Gastroesophageal sphincter (tissue), 4 donors: ENCODE measurements at regions not wholly inside any gene's neighbourhood (a gene's known extent, or its start where the extent isn't known, plus 50 kb on each side); places are given as distances from the start of the nearest gene placed in this dataset.
"Not testable (repeated sequence)": the region's sequence is repeated elsewhere in the genome, so short reads cannot be mapped to it uniquely, and the experiment has no call there.

ENCODE experiments used
- ATAC-seq: fragments of 150-250 bp; one replicate; pipeline ENCODE4 v1.9.1; 2016; ENCODE audit warnings: mild to moderate bottlenecking, moderate library complexity
- H3K27ac ChIP-seq, 4 donors: fragments of 200-600 bp; sonication (generic) in 3 of 4; 1 replicate in 3 of 4; 2 replicates in 1 of 4; pipeline ENCODE4 v1.5.1; 2016 to 2019
- H3K27me3 ChIP-seq: fragments of 200-600 bp; sonication (generic); one replicate; pipeline ENCODE4 v1.5.1; 2019
- H3K36me3 ChIP-seq, 2 donors: fragments of 200-600 bp; sonication (generic); one replicate each; pipeline ENCODE4 v1.5.1; 2019; ENCODE audit warnings: control low read depth in 1 of 2
- H3K4me1 ChIP-seq, 3 donors: fragments of 200-600 bp; sonication (generic); 1 replicate in 2 of 3; 2 replicates in 1 of 3; pipeline ENCODE4 v1.5.1; 2016 to 2019; ENCODE audit warnings: control low read depth in 2 of 3
- H3K4me3 ChIP-seq, 2 donors: fragments of 200-600 bp; sonication (generic); one replicate each; pipeline ENCODE4 v1.5.1; 2019; ENCODE audit warnings: mild to moderate bottlenecking in 1 of 2, moderate library complexity in 1 of 2
- H3K9me3 ChIP-seq, 3 donors: fragments of 200-600 bp; sonication (generic); one replicate each; pipeline ENCODE4 v1.5.1; 2017 to 2019; ENCODE audit warnings: control low read depth in 2 of 3
- EP300 ChIP-seq: sonication (generic); formaldehyde crosslinking; IDR thresholded peaks from one replicate; pipeline ENCODE4 v1.6.1; 2017; ENCODE audit warnings: antibody characterized with exemption, mild to moderate bottlenecking
- POLR2A ChIP-seq, 2 donors: fragments of 450-650 bp; IDR thresholded peaks; one replicate each; pipeline ENCODE4 v1.6.1; 2017; ENCODE audit warnings: antibody characterized with exemption in 2 of 2, mild to moderate bottlenecking in 2 of 2, moderate library complexity in 1 of 2
- POLR2AphosphoS5 ChIP-seq: sonication (generic); formaldehyde crosslinking; IDR thresholded peaks from one replicate; pipeline ENCODE4 v1.6.1; 2017; ENCODE audit warnings: antibody characterized with exemption
- WGBS, 2 donors: methylation state at CpG; one replicate each; pipeline ENCODE4 v1.1.5; 2018; ENCODE audit warnings: low coverage in 1 of 2; 5-methylcytosine and 5-hydroxymethylcytosine counted together
- TF ChIP-seq, protein P1 (sequence below), 4 experiments: fragments of 200-600 bp in 2 of 4; fragments of 450-650 bp in 2 of 4; sonication (generic) in 1 of 4; IDR thresholded peaks; one replicate each; pipeline ENCODE4 v1.5.1; 2017 to 2019; ENCODE audit warnings: antibody characterized with exemption in 4 of 4, mild to moderate bottlenecking in 2 of 4, moderate library complexity in 2 of 4

DNA sequence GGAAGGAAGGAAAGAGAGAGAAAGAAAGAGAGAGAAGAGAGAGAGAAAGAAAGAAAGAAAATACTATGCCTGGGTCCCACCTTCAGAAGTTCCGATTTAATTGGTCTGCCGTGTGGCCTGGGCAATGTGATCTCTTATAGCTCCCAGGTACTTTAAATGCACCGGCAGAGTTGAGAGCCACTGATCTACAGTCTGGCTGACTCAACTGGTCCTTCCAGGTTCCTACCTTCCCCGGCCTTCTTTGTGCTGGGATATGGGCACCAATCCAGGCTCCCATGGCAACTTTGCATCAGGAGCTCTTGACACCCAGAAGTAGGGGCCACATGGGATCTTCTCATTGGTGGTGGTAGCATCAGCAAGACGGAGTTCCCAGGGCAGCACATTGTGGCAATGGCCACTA is 186.5 kb upstream of the ATP6AP2 start:
- TF ChIP-seq POLR2AphosphoS5 (no peak), EP300 (no peak), POLR2A (IDR thresholded peaks at IDR 0.05) (no peak)
- TF ChIP-seq, protein P1, sequence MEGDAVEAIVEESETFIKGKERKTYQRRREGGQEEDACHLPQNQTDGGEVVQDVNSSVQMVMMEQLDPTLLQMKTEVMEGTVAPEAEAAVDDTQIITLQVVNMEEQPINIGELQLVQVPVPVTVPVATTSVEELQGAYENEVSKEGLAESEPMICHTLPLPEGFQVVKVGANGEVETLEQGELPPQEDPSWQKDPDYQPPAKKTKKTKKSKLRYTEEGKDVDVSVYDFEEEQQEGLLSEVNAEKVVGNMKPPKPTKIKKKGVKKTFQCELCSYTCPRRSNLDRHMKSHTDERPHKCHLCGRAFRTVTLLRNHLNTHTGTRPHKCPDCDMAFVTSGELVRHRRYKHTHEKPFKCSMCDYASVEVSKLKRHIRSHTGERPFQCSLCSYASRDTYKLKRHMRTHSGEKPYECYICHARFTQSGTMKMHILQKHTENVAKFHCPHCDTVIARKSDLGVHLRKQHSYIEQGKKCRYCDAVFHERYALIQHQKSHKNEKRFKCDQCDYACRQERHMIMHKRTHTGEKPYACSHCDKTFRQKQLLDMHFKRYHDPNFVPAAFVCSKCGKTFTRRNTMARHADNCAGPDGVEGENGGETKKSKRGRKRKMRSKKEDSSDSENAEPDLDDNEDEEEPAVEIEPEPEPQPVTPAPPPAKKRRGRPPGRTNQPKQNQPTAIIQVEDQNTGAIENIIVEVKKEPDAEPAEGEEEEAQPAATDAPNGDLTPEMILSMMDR (IDR thresholded peaks at IDR 0.05), result no peak
- Histone ChIP-seq H3K4me3 (no peak overlapping the region), H3K27ac (no peak overlapping the region), H3K4me1 (no peaks in the 10 kb centered on the region), H3K36me3 (no peaks in the 10 kb centered on the region), H3K9me3 (no peaks in the 10 kb centered on the region), H3K27me3 (no peaks in the 10 kb centered on the region)
- ATAC-seq, result no peak
- WGBS, 2 donors, result 86 to 100% methylated on average over 1 to 5 of the region's 5 CpGs

DNA sequence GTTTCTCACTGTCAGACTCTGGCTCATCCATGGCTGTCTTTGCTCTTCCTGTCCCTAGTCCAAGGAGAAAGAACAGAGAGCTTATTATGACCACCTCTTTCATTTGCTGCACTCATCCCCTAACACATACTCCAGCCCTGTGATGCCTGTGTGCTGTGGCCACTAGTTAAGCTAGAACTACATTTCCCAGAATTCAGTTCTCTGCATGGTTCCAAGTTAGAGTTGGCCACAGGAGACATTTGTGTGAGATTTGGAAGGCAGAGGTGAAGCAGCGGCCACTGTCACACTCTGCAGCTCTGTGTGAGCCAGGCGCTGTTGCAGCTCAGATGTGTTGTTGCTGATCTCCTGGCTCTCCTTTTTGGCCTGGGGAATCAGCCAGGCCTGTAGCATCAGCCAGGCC is 188.2 kb upstream of the ATP6AP2 start:
- Histone ChIP-seq H3K9me3 (no peaks in the 10 kb centered on the region), H3K36me3 (no peaks in the 10 kb centered on the region), H3K27ac (no peak overlapping the region), H3K4me3 (no peak overlapping the region), H3K27me3 (no peaks in the 10 kb centered on the region), H3K4me1 (no peaks in the 10 kb centered on the region)
- no peak for ATAC-seq
- TF ChIP-seq POLR2AphosphoS5, result no peak
- TF ChIP-seq, protein P1 (IDR thresholded peaks at IDR 0.05), result no peak
- TF ChIP-seq POLR2A (IDR thresholded peaks at IDR 0.05), result no peak
- TF ChIP-seq EP300, result no peak
- no CpG with 5 or more reads among the region's 2 CpGs for WGBS, 2 donors

DNA sequence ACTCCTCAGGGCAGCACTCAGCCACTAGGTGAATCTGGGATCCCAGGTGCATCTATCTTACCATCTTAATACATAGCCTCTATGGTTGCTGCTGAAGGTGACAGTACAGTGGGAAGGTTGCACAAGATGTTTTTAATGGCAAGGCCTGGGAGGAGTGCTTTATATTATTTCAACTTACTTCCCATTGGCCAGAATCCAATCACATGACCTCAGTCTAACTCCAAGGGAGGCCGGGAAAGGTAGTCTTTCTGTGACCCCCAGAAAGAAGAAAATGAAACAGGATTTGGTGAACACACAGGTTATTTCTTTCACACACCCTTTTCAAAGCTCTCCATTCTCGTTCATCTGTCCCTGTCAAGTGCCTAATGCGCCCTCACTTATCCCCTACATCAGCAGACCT is 189.1 kb upstream of the ATP6AP2 start:
- WGBS, 2 donors, result 50 to 55% methylated on average over 2 to 3 of the region's 3 CpGs
- TF ChIP-seq, protein P1 (IDR thresholded peaks at IDR 0.05), result no peak
- ATAC-seq, result no peak
- Histone ChIP-seq H3K36me3 (no peaks in the 10 kb centered on the region), H3K9me3 (no peaks in the 10 kb centered on the region), H3K4me1 (no peaks in the 10 kb centered on the region), H3K4me3 (no peak overlapping the region), H3K27ac (no peak overlapping the region), H3K27me3 (no peaks in the 10 kb centered on the region)

DNA sequence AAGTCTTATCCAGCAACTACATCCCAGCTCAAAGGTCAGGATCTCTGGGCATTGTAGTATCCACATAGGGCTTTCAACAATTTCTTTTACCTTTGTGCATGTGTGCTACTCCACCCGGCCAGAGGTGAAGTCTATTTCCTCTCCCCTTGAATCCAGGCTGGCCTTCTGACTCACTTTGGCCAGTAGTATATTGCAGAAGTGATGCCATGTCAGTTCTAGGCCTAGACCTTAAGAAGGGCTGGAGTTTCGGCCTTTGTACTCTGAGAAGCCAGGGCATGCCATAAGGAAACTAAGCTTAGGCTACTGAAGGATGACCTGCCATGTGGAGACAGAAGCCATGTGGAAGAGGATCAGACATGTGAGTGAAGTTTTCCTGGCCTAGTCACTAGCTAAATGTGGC is 191.2 kb upstream of the ATP6AP2 start:
- H3K4me3 ChIP-seq, result no peak overlapping the region
- no peaks in the 10 kb centered on the region for H3K9me3 ChIP-seq
- no peak overlapping the region for H3K27ac ChIP-seq
- no peaks in the 10 kb centered on the region for H3K27me3 ChIP-seq
- no peaks in the 10 kb centered on the region for H3K4me1 ChIP-seq
- TF ChIP-seq EP300, result no peak
- TF ChIP-seq POLR2AphosphoS5, result no peak
- TF ChIP-seq, protein P1 (IDR thresholded peaks at IDR 0.05), result no peak
- no peak for TF ChIP-seq POLR2A (IDR thresholded peaks at IDR 0.05)
- WGBS, 2 donors, result no CpG with 5 or more reads among the region's 2 CpGs
- H3K36me3 ChIP-seq, result no peaks in the 10 kb centered on the region
- ATAC-seq, result no peak

DNA sequence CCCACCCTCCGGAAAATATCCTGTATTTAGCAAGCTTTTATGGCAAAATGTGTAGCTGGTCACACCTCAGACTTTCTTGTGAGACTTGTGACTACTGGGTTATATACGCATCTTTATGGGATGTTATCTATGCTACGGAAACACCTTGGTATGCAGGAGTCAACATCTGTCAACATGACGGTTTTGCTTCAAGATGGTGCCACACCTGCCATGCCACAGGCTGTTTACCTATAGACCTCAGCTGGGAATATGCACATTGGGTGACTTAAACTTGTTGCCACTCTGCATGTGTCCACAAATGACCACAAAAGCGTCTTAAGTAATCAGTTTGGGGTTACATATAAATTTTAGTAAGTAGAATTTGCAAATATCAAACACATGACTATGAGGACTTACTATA is 192.3 kb upstream of the ATP6AP2 start:
- H3K4me1 ChIP-seq, result no peaks in the 10 kb centered on the region
- no peaks in the 10 kb centered on the region for H3K9me3 ChIP-seq
- H3K36me3 ChIP-seq, result no peaks in the 10 kb centered on the region
- ATAC-seq, result no peak
- no peak overlapping the region for H3K4me3 ChIP-seq
- TF ChIP-seq POLR2AphosphoS5 (no peak), EP300 (no peak), POLR2A (IDR thresholded peaks at IDR 0.05) (no peak)
- TF ChIP-seq, protein P1 (IDR thresholded peaks at IDR 0.05), result no peak
- WGBS, 2 donors, result 81 to 94% methylated on average over 3 to 4 of the region's 5 CpGs
- no peaks in the 10 kb centered on the region for H3K27me3 ChIP-seq
- no peak overlapping the region for H3K27ac ChIP-seq

DNA sequence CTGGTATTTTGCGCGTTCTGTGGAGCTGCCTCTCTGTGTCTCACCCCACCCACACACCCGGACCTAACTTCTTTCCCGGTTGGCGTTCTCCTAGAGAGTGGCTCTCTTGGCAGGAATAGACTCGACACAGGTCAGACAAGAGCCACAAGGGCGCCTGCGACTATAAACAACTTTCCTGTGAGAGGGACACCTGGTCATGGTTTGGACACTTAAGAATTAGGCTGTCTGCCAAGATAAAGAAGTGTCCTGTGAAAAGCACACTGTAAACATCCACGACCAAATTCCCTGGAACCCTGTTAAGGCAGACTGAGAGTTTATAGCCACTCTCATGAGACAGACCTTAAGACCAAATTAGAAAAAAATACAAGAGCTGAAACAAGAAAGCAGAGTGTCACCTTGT is 192.9 kb upstream of the ATP6AP2 start:
- H3K36me3 ChIP-seq, ATAC-seq, H3K9me3 ChIP-seq, H3K4me1 ChIP-seq, H3K4me3 ChIP-seq, H3K27ac ChIP-seq, H3K27me3 ChIP-seq: not testable (repeated sequence)
- WGBS, 2 donors, result 33 to 80% methylated on average over 1 of the region's 9 CpGs

DNA sequence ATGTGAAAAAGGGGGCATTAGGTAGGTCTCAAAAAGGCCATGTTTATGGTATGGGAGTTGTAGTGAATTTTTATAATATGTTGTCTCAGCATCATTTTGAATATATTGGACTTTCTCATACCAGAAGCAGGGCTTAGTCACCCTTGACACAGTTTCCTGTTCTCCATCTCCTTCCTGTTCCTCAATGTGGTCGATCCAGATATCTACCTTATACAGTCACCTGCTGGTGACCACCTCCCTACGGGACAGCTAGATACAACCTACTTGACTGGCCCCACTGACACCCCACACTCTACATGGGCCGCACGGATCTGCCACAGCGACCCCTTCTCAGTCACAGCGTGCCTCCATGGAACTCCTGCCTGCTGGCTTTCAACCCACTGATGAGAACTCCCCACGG is 193.5 kb upstream of the ATP6AP2 start:
- H3K4me3 ChIP-seq, result not testable (repeated sequence)
- no CpG with 5 or more reads among the region's 7 CpGs for WGBS, 2 donors

More for the DNA sequence above, 193.5 kb upstream of the ATP6AP2 start:
- H3K4me1 ChIP-seq, ATAC-seq, H3K36me3 ChIP-seq, H3K27me3 ChIP-seq, H3K9me3 ChIP-seq, H3K27ac ChIP-seq: not testable (repeated sequence)
